ENCODE measurements at regions not wholly inside any gene's neighbourhood (a gene's known extent, or its start where the extent isn't known, plus 50 kb on each side); places are given as distances from the start of the nearest gene placed in this dataset.

GRCh38 chrX:110432091-110432905 lies 73.7 kb downstream of the RTL9 start:
- no peak for DNase-seq

- no peak for DNase-seq
These were observed 74.2 kb downstream of the RTL9 start for GRCh38 chrX:110432906-110433215.

- no peak for DNase-seq
These were observed 76.5 kb downstream of the RTL9 start for GRCh38 chrX:110435196-110435595.

- DNase-seq = no peak
These were observed 77.9 kb downstream of the RTL9 start for GRCh38 chrX:110436523-110436922.

- no peak for DNase-seq
These were observed 79.0 kb downstream of the RTL9 start for GRCh38 chrX:110437686-110438085.

GRCh38 chrX:110440016-110440805 lies 81.6 kb downstream of the RTL9 start:
- DNase-seq = no peak

GRCh38 chrX:110442635-110443034 lies 84.0 kb downstream of the RTL9 start:
- no peak for DNase-seq

- DNase-seq = no peak
These were observed 86.3 kb downstream of the RTL9 start for GRCh38 chrX:110444996-110445395.

GRCh38 chrX:110448459-110448858 lies 89.8 kb downstream of the RTL9 start:
- no peak for DNase-seq

GRCh38 chrX:110449312-110449711 lies 90.7 kb downstream of the RTL9 start:
- no peak for DNase-seq

GRCh38 chrX:110450050-110450449 lies 91.4 kb downstream of the RTL9 start:
- peak; percentile 63 for DNase-seq

GRCh38 chrX:110454336-110454735 lies 95.7 kb downstream of the RTL9 start:
- no peak for DNase-seq

GRCh38 chrX:110462957-110463356 lies 104.3 kb downstream of the RTL9 start:
- no peak for DNase-seq

GRCh38 chrX:110466790-110467189 lies 108.1 kb downstream of the RTL9 start:
- no peak for DNase-seq

- no peak for DNase-seq
These were observed 113.6 kb downstream of the RTL9 start for GRCh38 chrX:110472265-110472664.

- DNase-seq = no peak
These were observed 119.1 kb downstream of the RTL9 start for GRCh38 chrX:110477593-110478228.

GRCh38 chrX:110491846-110492620 lies 133.4 kb downstream of the RTL9 start:
- no peak for DNase-seq

GRCh38 chrX:110504947-110505346 lies 146.3 kb downstream of the RTL9 start:
- no peak for DNase-seq

- no peak for DNase-seq
These were observed 151.3 kb downstream of the RTL9 start for GRCh38 chrX:110509755-110510532.

- DNase-seq = no peak
These were observed 152.6 kb downstream of the RTL9 start for GRCh38 chrX:110511238-110511637.

- no peak for DNase-seq
These were observed 153.7 kb downstream of the RTL9 start for GRCh38 chrX:110512341-110512740.

- DNase-seq = no peak
These were observed 155.9 kb downstream of the RTL9 start for GRCh38 chrX:110514509-110514908.

All from CD4-positive, alpha-beta T cell treated with Interleukin-17A for 4 hours (primary cell).